Activated CD4-positive, alpha-beta T cell treated with anti-CD3 and anti-CD28 coated beads, Interleukin-2, amount 50 U/mL, for 16 hours (primary cell): ENCODE measurements at regions not wholly inside any gene's neighbourhood (a gene's known extent, or its start where the extent isn't known, plus 50 kb on each side); places are given as distances from the start of the nearest gene placed in this dataset.

Experiments used
- DNase-seq: peaks from one replicate; pipeline ENCODE4 v3.0.0-alpha.2; 2020

GRCh38 chr2:212945526-212945925 lies 205.9 kb downstream of the IKZF2 start:
- no peak for DNase-seq

DNA sequence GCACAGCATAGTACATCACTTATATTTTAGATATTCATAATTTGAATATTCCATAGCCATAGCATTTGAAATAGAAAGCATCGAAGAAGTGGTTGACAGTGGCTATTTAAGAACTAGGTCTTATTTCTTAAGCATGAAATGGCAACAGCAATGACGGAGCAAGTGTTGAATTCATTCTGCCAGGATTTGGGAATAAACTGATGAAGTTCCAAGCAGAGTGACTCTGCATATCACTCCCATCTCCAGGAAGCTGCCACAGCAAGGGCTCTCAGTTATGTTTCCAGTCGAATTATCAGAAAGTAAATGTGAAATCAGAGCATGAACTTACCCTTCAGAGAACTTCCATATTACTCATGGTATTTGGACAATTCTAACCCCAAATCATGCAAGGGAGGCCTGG lies 208.1 kb downstream of the IKZF2 start:
- no peak for DNase-seq

- DNase-seq: no peak
Observed at GRCh38 chr2:212941361-212941760, 210.1 kb downstream of the IKZF2 start.

DNA sequence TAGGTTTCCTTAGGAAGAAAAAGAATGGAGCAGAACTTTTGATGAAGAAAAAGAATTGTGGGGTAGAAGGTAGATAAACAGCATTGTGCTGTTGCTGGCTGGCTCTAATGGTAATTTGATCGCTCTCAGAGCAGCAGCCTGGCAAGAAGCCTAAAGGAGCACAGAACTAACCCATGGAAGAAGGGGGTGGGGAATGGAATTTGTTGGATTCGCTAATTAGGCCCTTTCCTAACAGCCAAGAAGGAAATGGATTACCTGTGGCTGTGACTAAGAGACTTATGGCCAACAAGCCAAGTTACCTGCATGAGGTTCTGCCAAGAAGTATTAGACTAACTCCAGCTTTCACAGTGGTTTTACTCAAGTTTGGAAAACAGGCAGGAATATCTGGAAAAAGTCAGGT lies 210.6 kb downstream of the IKZF2 start:
- DNase-seq: no peak

DNA sequence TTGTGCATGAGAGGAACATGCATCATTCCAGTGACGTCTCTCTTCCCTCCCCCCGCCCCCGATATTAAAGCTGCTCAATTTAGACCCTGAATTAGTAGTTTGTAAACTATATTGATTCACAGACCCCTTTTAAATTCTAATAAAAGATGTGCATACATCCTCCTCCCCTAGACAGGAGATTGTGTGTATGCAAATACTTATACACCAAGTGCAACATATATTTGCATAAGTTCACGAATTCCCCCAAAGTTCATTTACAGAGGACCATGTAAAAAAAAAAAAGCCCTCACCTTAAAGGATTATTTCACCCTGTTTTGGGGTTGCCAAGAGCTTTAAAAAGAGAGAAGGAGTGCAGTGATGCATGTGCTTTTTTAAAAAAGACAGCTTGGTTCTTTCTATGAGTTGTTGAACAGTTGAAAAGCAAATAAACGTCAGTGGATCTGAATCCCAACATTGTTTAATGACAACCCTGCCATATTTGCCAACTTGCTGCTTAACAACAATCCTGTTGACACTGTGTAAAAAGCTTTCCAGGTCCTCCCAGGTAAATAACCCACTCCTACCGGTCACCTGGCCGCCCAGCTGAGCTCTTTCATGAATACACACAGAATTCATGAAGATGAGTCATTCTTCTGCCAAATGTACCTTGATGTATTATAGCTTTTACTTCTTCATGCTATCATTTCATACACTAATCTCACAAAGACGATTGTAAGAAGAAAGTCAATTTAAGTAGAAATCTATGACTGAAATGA lies 211.5 kb downstream of the IKZF2 start:
- DNase-seq: no peak

- no peak for DNase-seq
Observed at GRCh38 chr2:212938144-212938793, 213.1 kb downstream of the IKZF2 start.

GRCh38 chr2:212936572-212936971 lies 214.8 kb downstream of the IKZF2 start:
- DNase-seq: no peak

DNA sequence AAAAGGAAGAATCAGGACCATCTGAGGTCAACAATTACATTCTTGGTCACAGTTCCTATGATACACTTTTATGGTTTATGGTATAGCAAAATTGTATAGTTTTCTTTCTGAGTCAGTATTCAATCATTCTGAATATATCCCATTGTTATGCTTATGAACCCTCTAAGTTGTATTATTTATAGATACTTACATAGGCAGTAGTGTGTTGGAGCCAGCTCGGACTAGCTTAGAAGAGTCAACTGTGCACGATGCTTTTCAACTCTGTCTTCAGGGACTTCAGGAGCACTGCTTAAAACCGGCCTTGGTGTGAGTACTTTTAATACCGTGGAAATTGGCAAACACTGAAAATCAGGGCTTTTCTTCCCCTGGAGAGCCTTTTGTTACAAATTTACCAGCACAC lies 215.7 kb downstream of the IKZF2 start:
- no peak for DNase-seq

- DNase-seq: no peak
Observed at GRCh38 chr2:212931271-212931670, 220.1 kb downstream of the IKZF2 start.

DNA sequence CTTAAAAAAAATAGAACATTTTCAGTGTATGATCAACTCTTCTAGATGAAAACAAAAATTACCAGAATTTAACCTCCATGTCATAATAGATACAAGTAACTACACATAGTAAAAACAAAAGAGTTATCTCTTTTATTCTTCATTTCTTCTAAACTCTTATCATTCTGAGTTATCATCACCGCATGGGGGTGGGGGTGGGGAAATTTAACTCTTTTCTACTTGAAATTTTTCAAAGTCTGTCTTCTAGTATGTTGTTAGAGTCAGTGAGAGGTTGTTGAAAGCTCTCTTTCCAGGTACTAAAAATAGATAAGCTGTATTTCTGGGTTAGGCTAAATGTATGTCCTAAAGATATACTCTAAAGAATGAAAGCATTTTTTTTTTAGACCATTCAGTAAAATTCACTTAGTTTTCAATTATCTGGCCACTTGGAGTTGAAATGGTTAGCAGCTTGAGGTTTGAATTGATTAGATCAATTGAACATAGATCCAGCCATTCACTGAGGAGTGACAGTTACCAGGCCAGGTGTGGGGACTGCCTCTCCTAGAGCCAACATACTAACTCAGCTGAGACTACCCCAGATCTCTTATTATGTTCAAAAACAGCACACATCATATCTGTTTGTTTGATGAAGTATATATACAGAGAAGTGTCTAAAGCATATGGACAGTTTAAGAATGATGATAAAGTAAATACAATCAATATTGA lies 220.7 kb downstream of the IKZF2 start:
- no peak for DNase-seq

DNA sequence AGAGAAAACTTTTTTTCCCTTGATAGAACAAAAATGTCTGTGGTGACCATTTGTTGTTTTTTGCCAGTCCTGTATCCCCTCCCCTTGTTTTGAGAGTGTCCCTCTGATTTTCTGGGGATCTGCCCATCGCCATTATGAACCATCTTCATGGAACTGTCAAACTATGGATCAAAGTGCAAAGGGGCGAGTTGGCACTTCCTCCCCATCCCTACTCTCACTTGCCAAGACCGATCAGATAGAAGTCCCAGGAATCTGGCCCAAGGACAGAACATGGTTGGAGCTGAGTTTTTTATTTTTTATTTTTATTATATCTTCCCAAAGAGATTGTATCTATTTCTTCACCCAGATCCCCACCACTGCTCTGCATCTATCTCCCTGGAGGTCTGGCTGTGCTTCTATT lies 221.4 kb downstream of the IKZF2 start:
- DNase-seq: no peak

GRCh38 chr2:212929116-212929515 lies 222.3 kb downstream of the IKZF2 start:
- peak; percentile 37 for DNase-seq

GRCh38 chr2:212928681-212929080 lies 222.7 kb downstream of the IKZF2 start:
- no peak for DNase-seq

- no peak for DNase-seq
Observed at GRCh38 chr2:212926940-212927339, 224.5 kb downstream of the IKZF2 start.

GRCh38 chr2:212923393-212923792 lies 228.0 kb downstream of the IKZF2 start:
- no peak for DNase-seq

DNA sequence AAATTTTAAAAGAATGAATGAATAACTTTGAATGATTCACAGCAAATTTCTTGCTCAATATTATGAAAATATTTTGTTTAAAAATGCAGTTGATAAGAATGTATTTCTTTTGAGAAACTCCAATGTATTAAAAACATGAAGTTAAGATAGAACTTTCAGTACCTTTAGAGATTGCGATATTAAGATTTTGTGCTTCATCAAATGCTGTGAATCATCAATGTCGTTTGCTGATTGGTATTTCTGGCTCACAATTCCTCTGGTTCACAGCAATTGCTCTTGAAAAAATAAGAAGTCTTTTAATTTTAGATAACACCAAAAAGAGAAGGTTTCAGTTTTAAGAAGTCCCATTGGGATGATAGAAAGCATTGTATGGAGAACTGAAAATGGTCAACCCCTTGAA lies 228.7 kb downstream of the IKZF2 start:
- no peak for DNase-seq

- DNase-seq: no peak
Observed at GRCh38 chr2:212921711-212922110, 229.7 kb downstream of the IKZF2 start.

DNA sequence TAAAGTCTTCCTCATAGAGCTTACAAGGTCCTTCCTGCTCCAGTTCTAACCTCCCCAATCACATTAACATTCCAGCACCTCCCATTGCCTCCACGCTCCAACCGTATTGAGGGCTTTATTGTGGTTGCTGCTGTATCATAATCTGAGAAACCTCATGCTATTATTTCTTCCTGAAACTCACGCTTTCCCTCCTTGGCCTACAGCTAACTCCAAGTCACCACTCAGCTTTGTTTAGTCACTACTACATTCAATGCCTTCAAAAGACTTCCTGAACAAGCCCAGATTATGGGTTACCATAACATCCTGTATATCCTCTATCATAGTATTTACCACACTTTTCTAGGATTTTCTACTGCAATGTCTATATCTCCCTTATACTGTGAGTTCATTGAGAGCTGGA lies 230.4 kb downstream of the IKZF2 start:
- no peak for DNase-seq

- DNase-seq: no peak
Observed at GRCh38 chr2:212919238-212919637, 232.2 kb downstream of the IKZF2 start.

DNA sequence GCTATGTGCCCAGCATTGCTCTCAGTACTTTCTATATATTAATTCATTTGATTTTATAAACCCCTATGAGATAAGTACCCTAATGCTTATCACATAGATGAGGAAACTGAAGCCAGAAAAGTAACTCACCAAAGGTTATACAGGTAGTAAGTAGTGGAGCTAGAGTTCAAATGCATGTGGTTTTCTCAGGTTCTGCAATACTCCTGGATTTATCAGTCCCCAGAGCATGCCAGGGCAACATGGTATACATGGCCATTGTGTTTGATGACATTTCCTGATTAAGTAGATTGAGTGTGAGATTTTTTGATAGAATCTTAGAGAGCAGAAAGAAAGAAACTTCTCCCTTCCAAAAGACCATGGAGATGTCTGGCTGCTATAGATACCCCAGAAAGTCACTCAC lies 233.1 kb downstream of the IKZF2 start:
- DNase-seq: no peak

- DNase-seq: peak; percentile 30
Observed at GRCh38 chr2:212915121-212915782, 236.2 kb downstream of the IKZF2 start.

DNA sequence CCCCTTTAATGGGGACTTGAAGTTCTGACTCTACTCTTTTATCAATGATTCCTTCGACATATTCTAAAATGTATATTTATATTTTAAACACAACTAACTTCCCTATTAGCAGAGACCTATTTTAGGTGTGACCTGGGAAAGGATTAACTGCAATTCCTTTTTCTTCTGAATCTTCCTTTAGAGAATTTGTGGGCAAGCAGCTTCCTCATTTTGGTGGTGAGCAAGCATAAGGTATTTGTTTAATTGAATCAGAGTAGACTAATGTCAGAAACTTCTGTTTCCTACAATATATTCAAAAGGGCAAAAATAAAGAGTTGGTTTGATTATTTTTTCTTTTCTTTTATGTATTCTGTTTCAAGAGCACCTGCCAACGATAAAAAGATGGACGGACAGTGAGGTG lies 237.0 kb downstream of the IKZF2 start:
- no peak for DNase-seq

DNA sequence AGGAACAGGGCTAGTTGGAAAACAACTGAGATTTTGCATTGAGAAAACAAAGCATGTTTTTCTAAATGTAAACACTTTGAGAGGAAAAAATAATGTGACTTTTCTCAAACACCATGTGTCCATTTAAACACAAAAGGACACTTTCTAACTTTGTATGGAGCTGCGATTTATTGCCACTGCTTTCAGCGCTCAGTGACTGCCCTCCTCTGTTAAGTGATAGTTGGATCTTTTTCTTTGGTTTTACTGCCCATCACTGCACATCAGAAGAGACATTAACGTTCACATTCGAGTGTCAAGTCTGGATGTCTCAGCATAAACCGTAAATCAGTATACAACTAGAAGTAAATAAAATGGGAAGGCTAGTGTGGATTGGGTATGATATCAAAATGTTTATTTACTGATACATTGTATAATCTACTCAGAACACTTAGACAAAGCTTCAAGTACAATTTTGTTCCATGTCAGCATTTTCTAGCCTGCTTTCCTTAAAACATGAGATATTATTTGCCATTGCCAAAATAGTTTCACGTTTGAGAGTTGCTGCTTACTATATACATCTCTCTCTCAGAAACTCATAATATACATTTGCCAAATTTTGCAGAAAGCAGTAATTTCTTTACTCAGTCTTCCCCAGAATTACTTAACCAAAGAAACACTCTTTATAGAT lies 237.6 kb downstream of the IKZF2 start:
- no peak for DNase-seq
